Stimulated activated naive CD4-positive, alpha-beta T cell treated with Interleukin-2 at 50 U/mL for 16 hours (primary cell): ENCODE measurements at regions not wholly inside any gene's neighbourhood (a gene's known extent, or its start where the extent isn't known, plus 50 kb on each side); places are given as distances from the start of the nearest gene placed in this dataset.
"Not testable (repeated sequence)": the region's sequence is repeated elsewhere in the genome, so short reads cannot be mapped to it uniquely, and the experiment has no call there.

Experiments
- DNase-seq: peaks from one replicate; lab custom pipeline; 2025; lab: John Stamatoyannopoulos, UW

DNA sequence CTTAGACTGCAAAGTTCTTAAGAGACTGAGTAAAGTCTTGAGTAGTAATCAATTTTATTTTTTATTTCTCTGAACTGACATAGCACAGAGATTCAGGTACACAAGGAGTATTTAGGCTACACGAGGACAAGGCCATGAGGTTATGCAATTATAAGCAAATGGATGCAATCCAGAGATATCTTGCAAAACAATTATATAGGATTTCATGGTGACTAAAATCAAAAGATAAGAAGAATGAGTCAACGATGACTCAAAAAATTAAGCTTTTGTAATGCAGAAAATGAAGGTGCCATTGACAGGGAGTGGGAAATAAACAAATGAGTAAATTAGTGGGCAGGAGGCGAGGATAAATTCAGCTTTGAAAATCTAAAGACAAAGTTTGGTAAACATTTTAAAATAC, 66.7 kb upstream of the MYO3A start:
- DNase-seq = no peak

DNA sequence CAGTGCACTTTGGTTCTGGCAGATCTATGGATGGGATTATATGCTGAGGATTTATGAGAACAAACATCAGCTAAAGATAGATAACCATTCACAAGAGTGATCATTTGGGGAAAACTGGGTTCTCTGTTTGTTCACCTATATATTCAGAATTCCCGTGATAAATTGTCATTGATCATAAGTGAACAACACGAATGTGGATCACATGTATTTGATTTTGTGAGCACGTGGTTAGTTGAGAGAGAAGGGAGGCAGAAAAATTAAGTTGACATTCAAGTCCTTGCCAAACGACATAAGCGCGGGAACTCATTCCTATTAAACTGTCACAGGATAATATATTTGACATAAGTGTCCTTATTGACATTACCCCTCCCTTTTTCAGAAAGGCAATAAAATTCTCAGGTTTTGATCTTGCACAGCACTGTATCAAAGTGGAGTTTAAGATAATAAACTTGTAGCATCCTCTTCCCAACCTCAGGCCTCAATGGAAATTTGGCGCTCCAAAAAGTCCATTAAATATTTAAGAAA, 64.9 kb upstream of the MYO3A start:
- no peak for DNase-seq

DNA sequence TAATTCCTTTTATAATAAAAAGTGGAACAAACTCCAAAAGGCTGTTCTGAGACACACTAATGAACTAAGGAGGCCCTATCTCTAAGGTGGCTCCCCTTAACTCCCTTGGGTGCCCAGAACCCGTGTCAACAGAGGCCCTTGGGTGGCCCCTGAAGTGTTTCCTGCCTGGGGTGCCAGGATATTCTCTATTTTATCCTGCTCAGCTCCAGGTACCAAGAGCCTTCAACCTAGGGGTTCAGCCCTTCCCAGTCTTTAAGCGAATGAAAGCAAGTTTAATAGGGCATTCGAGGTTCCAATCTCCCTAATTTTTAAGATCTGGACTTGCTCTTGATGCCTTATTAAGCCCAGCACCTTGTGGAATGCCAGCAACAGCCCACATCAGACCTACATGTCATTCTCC, 64.4 kb upstream of the MYO3A start:
- no peak for DNase-seq

GRCh38 chr10:25874402-25874801, 59.6 kb upstream of the MYO3A start:
- DNase-seq = not testable (repeated sequence)

DNA sequence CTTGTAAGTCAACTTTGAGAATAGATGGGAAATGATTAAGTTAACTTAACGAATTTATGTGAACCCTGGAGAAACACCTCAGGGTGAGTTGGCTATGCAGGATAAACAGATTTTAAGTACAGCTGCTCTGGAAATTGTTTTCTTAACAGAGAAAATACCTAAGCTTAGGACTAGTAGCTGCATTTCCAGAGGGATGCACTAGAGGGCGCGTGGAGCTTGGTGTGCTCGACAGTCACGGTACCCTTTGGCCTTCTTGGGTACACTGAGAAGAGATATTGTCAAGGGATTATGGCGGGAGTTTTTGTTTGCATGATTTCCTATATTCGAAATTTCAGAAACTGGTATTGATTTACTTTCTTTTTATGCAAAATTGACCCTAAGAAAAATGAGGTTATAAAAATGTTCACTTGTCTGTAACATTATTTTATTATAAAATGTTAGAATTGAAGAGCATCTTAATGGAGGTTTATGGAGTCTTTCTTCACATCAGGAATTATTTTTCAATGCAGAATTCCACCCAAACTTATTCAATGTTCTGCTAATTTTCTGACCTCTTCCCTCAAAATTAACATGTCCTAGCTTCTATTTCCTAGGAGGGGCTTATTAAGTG, 58.4 kb upstream of the MYO3A start:
- peak; percentile 17 for DNase-seq

- no peak for DNase-seq
These were observed 56.7 kb upstream of the MYO3A start for GRCh38 chr10:25877296-25877695.
